KMS-11 (cell line): ENCODE measurements at regions not wholly inside any gene's neighbourhood (a gene's known extent, or its start where the extent isn't known, plus 50 kb on each side); places are given as distances from the start of the nearest gene placed in this dataset.
"Not testable (repeated sequence)": the region's sequence is repeated elsewhere in the genome, so short reads cannot be mapped to it uniquely, and the experiment has no call there.

Experiments used
- H2AFZ ChIP-seq: fragments of 200-600 bp; sonication (generic); 2 replicates; pipeline ENCODE4 v1.6.1; 2016; ENCODE audit warnings: antibody characterized with exemption, mixed run types, low read depth
- H3K27ac ChIP-seq: fragments of 200-600 bp; sonication (generic); 2 replicates; pipeline ENCODE4 v1.6.1; 2016; ENCODE audit warnings: mild to moderate bottlenecking, mixed run types
- H3K27me3 ChIP-seq: fragments of 200-600 bp; sonication (generic); 2 replicates; pipeline ENCODE4 v1.6.1; 2017; ENCODE audit warnings: mild to moderate bottlenecking, low read depth, mixed run types, moderate library complexity; ENCODE audit not compliant: insufficient read depth
- H3K36me3 ChIP-seq: fragments of 200-600 bp; sonication (generic); 2 replicates; pipeline ENCODE4 v1.6.1; 2017; ENCODE audit warnings: mild to moderate bottlenecking, mixed run types; ENCODE audit not compliant: insufficient read depth
- H3K4me1 ChIP-seq: fragments of 200-600 bp; sonication (generic); 2 replicates; pipeline ENCODE4 v1.6.1; 2016; ENCODE audit warnings: mild to moderate bottlenecking, low read depth, mixed run types; ENCODE audit not compliant: poor library complexity, severe bottlenecking
- H3K4me2 ChIP-seq: fragments of 200-600 bp; sonication (generic); 2 replicates; pipeline ENCODE4 v1.7.0; 2016; ENCODE audit warnings: mild to moderate bottlenecking, mixed run types
- H3K4me3 ChIP-seq: fragments of 200-600 bp; sonication (generic); IDR thresholded peaks from 2 replicates; pipeline ENCODE4 v1.6.1; 2017; ENCODE audit warnings: low read depth, low read length, mixed read lengths; ENCODE audit not compliant: insufficient read depth
- H3K79me2 ChIP-seq: fragments of 200-600 bp; sonication (generic); 2 replicates; pipeline ENCODE4 v1.6.1; 2016; ENCODE audit warnings: low read depth, mixed run types; ENCODE audit not compliant: insufficient read depth
- H3K9ac ChIP-seq: fragments of 200-600 bp; sonication (generic); 2 replicates; pipeline ENCODE4 v1.6.1; 2016; ENCODE audit warnings: mild to moderate bottlenecking, mixed run types
- H4K20me1 ChIP-seq: fragments of 200-600 bp; sonication (generic); 2 replicates; pipeline ENCODE4 v1.6.1; 2016; ENCODE audit warnings: mild to moderate bottlenecking, mixed run types; ENCODE audit not compliant: insufficient read depth
- CTCF ChIP-seq: fragments of 200-600 bp; sonication (generic); conservative IDR thresholded peaks from 2 replicates; pipeline ENCODE4 v1.6.1; 2017; ENCODE audit warnings: low read depth, mild to moderate bottlenecking, antibody characterized with exemption, low read length, moderate library complexity, mixed read lengths

DNA sequence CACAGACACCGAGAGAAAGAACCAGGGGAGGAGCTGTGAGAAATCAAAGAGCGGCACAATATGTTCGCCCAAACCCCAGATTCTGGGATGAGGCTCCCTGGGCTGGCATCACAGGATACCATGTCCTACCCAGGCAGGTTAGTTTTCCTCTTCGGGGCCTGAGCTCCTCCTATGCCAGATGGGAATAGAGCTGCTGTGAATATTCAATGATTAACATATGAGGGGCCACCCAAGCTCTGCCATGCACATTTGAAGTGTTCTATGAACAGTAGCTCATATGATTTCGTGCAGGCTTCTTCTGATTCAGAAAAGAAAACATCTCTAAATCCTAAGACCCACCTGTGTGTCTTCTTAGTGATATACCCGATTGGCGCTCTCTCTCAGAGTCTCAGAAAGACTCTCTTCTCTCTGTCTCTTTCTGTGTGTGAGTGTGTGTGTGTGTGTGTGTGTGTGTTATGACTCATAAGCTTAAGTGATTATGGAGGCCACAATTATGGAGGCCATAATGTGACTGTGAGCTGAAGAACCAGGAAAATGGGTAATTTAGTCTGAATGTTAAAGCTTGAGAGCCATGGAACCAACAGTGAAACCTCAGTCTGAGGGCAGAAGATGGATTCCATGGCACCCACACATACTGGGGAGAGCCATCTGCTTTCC lies 220.5 kb downstream of the KLF6 start:
- Histone ChIP-seq H3K27ac (no peak overlapping the region), H2AFZ (no peak overlapping the region), H3K36me3 (no peaks in the 10 kb centered on the region), H3K27me3 (no peaks in the 10 kb centered on the region), H4K20me1 (no peaks in the 10 kb centered on the region), H3K4me3 (no peak overlapping the region), H3K79me2 (no peaks in the 10 kb centered on the region), H3K4me1 (no peaks in the 10 kb centered on the region), H3K4me2 (no peak overlapping the region), H3K9ac (no peak overlapping the region)
- TF ChIP-seq CTCF, result no peak

GRCh38 chr10:3563298-3563697 lies 221.7 kb downstream of the KLF6 start:
- Histone ChIP-seq H3K4me2 (no peak overlapping the region), H3K27ac (no peak overlapping the region), H3K79me2 (no peaks in the 10 kb centered on the region), H3K9ac (no peak overlapping the region), H2AFZ (no peak overlapping the region), H3K4me3 (no peak overlapping the region), H3K4me1 (no peaks in the 10 kb centered on the region), H4K20me1 (no peaks in the 10 kb centered on the region), H3K27me3 (no peaks in the 10 kb centered on the region), H3K36me3 (no peaks in the 10 kb centered on the region)
- TF ChIP-seq CTCF, result no peak

DNA sequence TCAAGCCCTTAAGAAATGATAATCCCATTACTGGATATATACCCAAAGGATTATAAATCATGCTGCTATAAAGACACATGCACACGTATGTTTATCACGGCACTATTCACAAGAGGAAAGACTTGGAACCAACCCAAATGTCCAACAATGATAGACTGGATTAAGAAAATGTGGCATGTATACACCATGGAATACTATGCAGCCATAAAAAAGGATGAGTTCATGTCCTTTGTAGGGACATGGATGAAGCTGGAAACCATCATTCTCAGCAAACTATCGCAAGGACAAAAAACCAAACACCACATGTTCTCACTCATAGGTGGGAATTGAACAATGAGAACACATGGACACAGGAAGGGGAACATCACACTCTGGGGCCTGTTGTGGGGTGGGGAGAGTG lies 224.4 kb downstream of the KLF6 start:
- not testable (repeated sequence) for H4K20me1 ChIP-seq, H3K27me3 ChIP-seq, H3K4me2 ChIP-seq, H3K9ac ChIP-seq, H3K4me1 ChIP-seq, H3K4me3 ChIP-seq, H3K36me3 ChIP-seq, H3K79me2 ChIP-seq, H2AFZ ChIP-seq, H3K27ac ChIP-seq

DNA sequence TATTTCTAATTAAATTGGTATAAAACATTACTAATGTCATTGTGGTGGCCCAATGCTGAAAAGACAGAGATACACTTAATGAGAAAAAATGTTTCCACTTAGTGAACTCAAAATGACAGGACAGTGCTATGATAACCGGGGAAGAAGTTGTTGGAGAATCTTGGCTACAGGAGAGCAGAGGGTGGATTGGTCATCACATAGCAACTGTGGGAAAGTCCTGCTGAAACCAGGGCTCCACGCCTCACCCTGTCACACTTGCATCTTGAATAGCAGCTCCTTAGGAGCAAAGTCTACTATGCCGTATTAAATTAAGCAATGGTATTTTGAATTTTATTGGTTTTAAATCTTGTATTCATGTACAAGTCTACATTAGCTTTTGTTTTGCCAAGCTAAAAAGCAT lies 225.5 kb downstream of the KLF6 start:
- no peak overlapping the region for H3K4me2 ChIP-seq
- H3K79me2 ChIP-seq, result no peaks in the 10 kb centered on the region
- H4K20me1 ChIP-seq, result no peaks in the 10 kb centered on the region
- no peak overlapping the region for H3K9ac ChIP-seq
- H3K4me3 ChIP-seq, result no peak overlapping the region
- H2AFZ ChIP-seq, result no peak overlapping the region
- no peak for TF ChIP-seq CTCF
- H3K27me3 ChIP-seq, result no peaks in the 10 kb centered on the region
- H3K27ac ChIP-seq, result no peak overlapping the region
- H3K36me3 ChIP-seq, result no peaks in the 10 kb centered on the region
- H3K4me1 ChIP-seq, result no peaks in the 10 kb centered on the region

DNA sequence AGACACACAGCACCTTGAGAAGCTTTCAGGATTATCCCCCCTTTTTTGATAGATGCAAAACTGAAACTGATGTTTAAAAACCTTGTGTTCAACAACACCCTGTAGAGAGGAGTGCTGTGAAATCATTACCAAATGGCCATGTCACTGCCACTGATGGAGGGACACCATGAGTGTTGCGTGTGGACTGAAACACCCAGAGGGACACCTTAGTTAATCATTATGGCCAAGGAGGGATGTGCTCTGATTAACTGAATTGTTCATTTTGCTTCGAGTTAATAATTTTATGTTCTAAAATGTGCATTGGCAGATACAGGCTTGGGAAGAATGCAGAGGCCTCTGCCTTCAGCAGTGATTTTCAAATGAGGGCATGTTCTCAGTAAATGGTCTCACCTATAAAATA lies 226.0 kb downstream of the KLF6 start:
- Histone ChIP-seq H3K79me2 (no peaks in the 10 kb centered on the region), H3K4me1 (no peaks in the 10 kb centered on the region), H3K36me3 (no peaks in the 10 kb centered on the region), H3K27ac (no peak overlapping the region), H3K27me3 (no peaks in the 10 kb centered on the region), H3K4me3 (no peak overlapping the region), H3K9ac (no peak overlapping the region), H2AFZ (no peak overlapping the region), H3K4me2 (no peak overlapping the region), H4K20me1 (no peaks in the 10 kb centered on the region)
- no peak for TF ChIP-seq CTCF

GRCh38 chr10:3556191-3557017 lies 228.6 kb downstream of the KLF6 start:
- not testable (repeated sequence) for H3K79me2 ChIP-seq, H3K4me1 ChIP-seq, H3K9ac ChIP-seq, H3K27ac ChIP-seq, H3K4me2 ChIP-seq, H3K27me3 ChIP-seq, H2AFZ ChIP-seq, H4K20me1 ChIP-seq, H3K36me3 ChIP-seq, H3K4me3 ChIP-seq
